Stimulated activated CD4-positive, alpha-beta T cell treated with anti-CD3 and anti-CD28 coated beads, Interleukin-2, amount 100 ng/mL, for 48 hours (primary cell): ENCODE measurements at regions not wholly inside any gene's neighbourhood (a gene's known extent, or its start where the extent isn't known, plus 50 kb on each side); places are given as distances from the start of the nearest gene placed in this dataset.

Experiments
- DNase-seq, 2 donors: peaks; one replicate each; pipeline ENCODE4 v3.0.0-alpha.2; 2020

GRCh38 chr3:31479431-31479830 lies 53.3 kb upstream of the STT3B start:
- DNase-seq: no peak

GRCh38 chr3:31481697-31482096 lies 51.0 kb upstream of the STT3B start:
- no peak for DNase-seq

- no peak for DNase-seq
Observed at GRCh38 chr3:31482493-31483200, 50.1 kb upstream of the STT3B start.
